GM12864 (cell line): ENCODE measurements at regions not wholly inside any gene's neighbourhood (a gene's known extent, or its start where the extent isn't known, plus 50 kb on each side); places are given as distances from the start of the nearest gene placed in this dataset.
"Not testable (repeated sequence)": the region's sequence is repeated elsewhere in the genome, so short reads cannot be mapped to it uniquely, and the experiment has no call there.

Experiments used
- DNase-seq: peaks from one replicate; pipeline ENCODE4 v3.0.0-alpha.2; 2011; ENCODE audit warnings: low read depth
- H3K4me3 ChIP-seq: 2 replicates; pipeline ENCODE4 v1.5.1; 2011; ENCODE audit warnings: mild to moderate bottlenecking, low read depth, low read length, control low read depth
- TF ChIP-seq, protein P1 (sequence below): IDR thresholded peaks from 2 replicates; pipeline ENCODE4 v1.5.1; 2011; ENCODE audit warnings: low read depth, mild to moderate bottlenecking, moderate library complexity, low read length, control low read depth, inconsistent platforms; ENCODE audit errors: missing control alignments

DNA sequence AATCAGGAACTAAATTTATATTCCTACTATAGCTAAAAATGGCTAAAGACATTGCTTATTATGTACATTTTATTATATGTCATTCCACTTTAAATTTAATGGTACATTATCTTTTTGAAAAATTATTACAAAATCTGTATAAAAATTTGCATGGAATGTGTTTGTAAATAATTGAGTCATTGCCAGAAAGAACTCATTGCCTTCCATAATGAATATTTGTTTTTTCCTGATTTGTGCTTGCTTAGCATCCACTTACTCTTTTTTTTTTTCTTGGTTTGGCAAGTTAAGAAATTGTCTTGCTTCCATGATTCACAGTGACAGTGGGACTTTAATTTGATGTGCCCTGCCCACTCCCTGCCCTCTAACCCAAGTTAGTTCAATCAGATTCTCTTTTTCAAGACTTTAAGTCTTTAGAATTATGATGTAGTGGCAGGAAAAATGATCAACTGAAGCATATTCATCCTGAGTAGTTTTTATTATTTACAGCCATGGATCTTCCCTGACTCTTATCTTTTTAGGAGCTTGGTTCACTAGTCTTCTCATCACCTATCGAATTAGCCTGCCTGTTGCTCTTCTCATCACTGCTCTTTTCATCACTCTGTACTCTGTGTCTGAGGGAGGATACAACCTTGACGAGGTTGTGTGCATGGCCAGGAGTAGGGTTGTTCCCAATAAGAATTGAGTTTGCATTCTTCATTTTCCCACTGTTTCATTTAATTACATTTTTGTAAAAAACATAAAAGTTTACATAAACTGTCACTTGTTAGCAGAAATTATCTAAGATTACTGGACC lies 442.0 kb downstream of the BTG1 start:
- TF ChIP-seq, protein P1, sequence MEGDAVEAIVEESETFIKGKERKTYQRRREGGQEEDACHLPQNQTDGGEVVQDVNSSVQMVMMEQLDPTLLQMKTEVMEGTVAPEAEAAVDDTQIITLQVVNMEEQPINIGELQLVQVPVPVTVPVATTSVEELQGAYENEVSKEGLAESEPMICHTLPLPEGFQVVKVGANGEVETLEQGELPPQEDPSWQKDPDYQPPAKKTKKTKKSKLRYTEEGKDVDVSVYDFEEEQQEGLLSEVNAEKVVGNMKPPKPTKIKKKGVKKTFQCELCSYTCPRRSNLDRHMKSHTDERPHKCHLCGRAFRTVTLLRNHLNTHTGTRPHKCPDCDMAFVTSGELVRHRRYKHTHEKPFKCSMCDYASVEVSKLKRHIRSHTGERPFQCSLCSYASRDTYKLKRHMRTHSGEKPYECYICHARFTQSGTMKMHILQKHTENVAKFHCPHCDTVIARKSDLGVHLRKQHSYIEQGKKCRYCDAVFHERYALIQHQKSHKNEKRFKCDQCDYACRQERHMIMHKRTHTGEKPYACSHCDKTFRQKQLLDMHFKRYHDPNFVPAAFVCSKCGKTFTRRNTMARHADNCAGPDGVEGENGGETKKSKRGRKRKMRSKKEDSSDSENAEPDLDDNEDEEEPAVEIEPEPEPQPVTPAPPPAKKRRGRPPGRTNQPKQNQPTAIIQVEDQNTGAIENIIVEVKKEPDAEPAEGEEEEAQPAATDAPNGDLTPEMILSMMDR = no peak
- DNase-seq = no peak
- no peak overlapping the region for H3K4me3 ChIP-seq

DNA sequence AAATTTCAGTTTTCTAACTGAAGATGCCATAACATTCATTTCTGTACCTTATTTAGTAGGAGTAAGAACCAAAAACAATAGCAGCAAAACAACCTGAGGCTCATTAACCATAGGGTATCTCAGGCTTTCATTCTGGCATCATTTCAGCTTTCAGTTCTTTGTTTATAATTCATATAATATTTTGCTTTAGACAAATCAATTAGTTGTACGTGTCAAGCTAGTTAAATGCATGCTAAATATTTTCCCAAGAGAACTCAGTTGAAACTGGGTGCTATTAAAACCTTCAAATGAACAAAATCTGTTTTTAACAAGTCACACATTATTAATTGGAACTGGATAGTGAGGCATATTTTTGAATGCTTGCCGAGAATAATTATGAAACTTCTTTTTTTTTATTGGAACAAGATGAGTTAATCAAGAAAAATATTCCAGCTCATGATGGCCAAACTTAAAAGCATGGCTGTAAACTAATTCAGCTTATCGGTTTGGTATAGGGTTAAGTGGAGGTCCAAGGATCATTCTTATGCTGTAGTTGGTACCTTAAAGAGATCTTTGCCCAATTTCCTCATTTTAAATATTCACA lies 442.7 kb downstream of the BTG1 start:
- no peak for DNase-seq
- TF ChIP-seq, protein P1 = no peak
- H3K4me3 ChIP-seq = no peak overlapping the region

DNA sequence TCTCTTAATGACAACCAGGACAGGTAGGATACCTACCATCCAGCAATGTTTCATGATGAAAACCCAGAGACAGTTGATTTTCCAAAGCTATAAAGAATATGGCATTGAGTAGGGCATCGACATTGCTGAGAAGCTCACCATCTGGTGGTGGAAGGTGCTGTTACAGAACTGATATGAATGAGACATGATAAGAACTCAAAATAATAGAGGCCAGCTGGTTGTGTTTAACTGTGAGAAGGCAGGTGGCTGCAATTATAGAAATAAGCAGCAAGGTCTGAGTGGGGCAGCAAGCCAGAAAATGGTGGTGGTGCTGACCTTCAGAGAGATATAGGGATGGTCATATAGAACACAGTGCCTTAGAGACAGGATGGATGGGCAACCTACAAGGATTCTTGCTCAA lies 449.7 kb downstream of the BTG1 start:
- no peak overlapping the region for H3K4me3 ChIP-seq
- TF ChIP-seq, protein P1 = no peak
- no peak for DNase-seq

DNA sequence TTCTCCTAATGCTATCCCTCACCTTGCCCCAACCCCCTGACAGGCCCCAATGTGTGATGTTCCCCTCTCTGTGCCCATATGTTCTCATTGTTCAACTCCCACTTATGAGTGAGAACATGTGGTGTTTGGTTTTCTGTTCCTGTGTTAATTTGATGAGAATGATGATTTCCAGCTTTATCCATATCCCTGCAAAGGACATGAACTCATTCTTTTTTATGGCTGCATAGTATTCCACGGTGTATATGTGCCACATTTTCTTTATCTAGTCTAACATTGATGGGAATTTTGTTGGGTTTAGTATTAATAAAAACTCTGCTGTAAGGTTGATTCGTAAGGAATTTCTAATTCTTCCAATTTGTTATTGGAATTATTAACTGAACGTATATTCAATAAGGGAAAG lies 450.2 kb downstream of the BTG1 start:
- not testable (repeated sequence) for H3K4me3 ChIP-seq, DNase-seq

DNA sequence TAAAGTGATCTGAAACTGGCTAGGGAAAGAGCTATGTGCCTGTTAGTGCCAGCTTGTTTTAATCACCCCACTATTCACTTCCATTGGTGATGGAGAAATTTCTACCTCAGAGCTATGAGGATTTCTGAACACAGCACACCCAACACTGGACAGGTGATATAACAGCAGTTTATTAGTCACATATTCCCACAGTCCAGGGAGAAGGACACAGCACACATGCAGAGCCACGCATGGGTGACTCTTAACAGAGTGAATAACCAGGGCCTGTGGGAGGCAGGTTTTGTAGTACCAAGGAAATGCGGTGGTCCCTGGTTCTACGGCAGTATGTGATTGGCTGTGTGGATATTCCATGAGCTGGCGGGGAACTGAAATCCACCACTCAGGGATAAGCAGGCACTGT lies 455.1 kb downstream of the BTG1 start:
- TF ChIP-seq, protein P1 = no peak
- H3K4me3 ChIP-seq = no peak overlapping the region
- no peak for DNase-seq

DNA sequence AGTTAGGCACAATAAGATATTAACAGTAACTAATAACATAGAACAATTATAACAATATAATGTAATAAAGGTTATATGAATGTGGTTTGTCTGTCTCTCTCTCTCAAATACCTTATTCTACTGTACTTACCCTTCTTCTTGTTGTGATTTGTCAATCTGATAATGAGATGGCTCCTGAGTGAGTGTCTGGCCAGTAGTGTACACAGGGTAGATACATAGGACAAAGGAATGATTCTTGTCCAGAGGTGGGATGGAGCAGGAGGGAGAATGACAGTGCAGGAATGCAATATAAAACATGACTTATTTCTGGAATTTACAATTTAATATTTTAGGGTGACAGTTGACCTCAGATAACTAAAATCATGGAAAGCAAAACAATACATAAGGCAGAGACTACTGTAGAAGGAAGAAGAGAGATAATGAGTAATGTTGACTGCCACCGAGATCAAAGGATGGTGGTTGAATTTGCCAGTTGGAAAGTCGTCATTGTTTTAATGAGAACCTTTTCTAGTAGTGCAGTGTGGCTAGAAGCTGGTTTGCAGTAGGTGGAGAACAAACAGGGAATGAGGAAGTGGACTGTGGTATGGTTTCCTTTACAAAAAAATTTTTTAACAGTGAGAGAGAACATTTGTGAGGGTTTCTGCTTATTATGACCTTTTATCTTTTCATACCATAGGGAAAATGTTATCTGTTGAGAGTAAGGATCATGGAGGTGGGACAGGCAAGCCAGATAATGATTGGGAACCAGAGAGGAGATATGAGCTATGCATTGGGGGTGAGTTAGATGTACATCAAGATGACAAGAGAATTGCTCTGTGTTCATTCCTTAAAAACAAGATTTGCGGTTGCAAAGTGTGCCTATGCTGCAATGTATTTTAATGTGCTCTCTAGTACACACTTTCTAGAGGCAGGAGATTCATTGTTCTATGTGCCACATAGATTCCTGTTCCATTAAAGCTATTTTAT lies 458.3 kb downstream of the BTG1 start:
- no peak for DNase-seq
- H3K4me3 ChIP-seq = no peak overlapping the region
- TF ChIP-seq, protein P1 = no peak

DNA sequence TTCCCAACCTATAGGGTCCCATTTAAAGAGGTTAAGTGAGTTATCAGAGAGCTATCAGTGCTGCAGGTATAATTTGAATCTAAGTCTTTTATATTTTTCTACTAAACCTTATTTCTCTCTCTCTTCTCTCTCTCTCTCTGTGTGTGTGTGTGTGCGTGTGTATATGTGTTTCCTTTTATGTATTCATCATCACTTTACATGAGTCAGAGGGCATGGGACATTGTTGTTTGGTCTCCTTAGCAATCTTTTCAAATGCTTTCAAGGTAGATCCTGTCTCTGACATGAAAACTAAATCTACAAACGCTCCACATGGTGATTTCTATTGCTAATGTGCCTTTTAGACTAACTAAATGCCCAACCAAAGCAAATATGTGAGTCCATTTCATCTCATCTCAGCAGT lies 459.7 kb downstream of the BTG1 start:
- H3K4me3 ChIP-seq = no peak overlapping the region
- no peak for DNase-seq
- TF ChIP-seq, protein P1 = no peak
